Adipocyte (in vitro differentiated cells): ENCODE measurements at regions not wholly inside any gene's neighbourhood (a gene's known extent, or its start where the extent isn't known, plus 50 kb on each side); places are given as distances from the start of the nearest gene placed in this dataset.
"Not testable (repeated sequence)": the region's sequence is repeated elsewhere in the genome, so short reads cannot be mapped to it uniquely, and the experiment has no call there.

ENCODE experiments used
- DNase-seq: peaks from one replicate; pipeline ENCODE4 v3.0.0-alpha.2; 2015; ENCODE audit warnings: low read depth
- H3K27me3 ChIP-seq: replicated peaks from 2 replicates; pipeline ENCODE4 v1.7.0; 2013; ENCODE audit warnings: mild to moderate bottlenecking, low read length, moderate library complexity; ENCODE audit not compliant: control insufficient read depth, insufficient read depth
- H3K36me3 ChIP-seq: 2 replicates; pipeline ENCODE4 v1.7.0; 2013; ENCODE audit warnings: low read length, mild to moderate bottlenecking, moderate library complexity; ENCODE audit not compliant: control insufficient read depth, insufficient read depth, severe bottlenecking
- H3K4me1 ChIP-seq: 2 replicates; pipeline ENCODE4 v1.7.0; 2013; ENCODE audit warnings: mild to moderate bottlenecking, low read length, moderate library complexity; ENCODE audit not compliant: control insufficient read depth, insufficient read depth
- H3K4me3 ChIP-seq: 2 replicates; pipeline ENCODE4 v1.7.0; 2013; ENCODE audit warnings: mild to moderate bottlenecking, low read length, moderate library complexity
- H3K9ac ChIP-seq: 2 replicates; pipeline ENCODE4 v1.7.0; 2013; ENCODE audit warnings: mild to moderate bottlenecking, low read length, moderate library complexity
- H3K9me3 ChIP-seq: 2 replicates; pipeline ENCODE4 v1.7.0; 2013; ENCODE audit warnings: mild to moderate bottlenecking, low read length, moderate library complexity; ENCODE audit not compliant: control insufficient read depth

- H3K4me1 ChIP-seq, H3K4me3 ChIP-seq, DNase-seq, H3K36me3 ChIP-seq, H3K9me3 ChIP-seq, H3K9ac ChIP-seq, H3K27me3 ChIP-seq: not testable (repeated sequence)
Measured at GRCh38 chr9:66812367-66812766, 88.2 kb upstream of the ZNF658 start.

GRCh38 chr9:66812967-66813366, 87.6 kb upstream of the ZNF658 start:
- H3K9me3 ChIP-seq, DNase-seq, H3K4me3 ChIP-seq, H3K9ac ChIP-seq, H3K4me1 ChIP-seq, H3K36me3 ChIP-seq, H3K27me3 ChIP-seq: not testable (repeated sequence)

- H3K9ac ChIP-seq, H3K4me3 ChIP-seq, H3K27me3 ChIP-seq, H3K36me3 ChIP-seq, H3K4me1 ChIP-seq, H3K9me3 ChIP-seq, DNase-seq: not testable (repeated sequence)
Measured at GRCh38 chr9:66814038-66814437, 86.5 kb upstream of the ZNF658 start.

GRCh38 chr9:66819510-66819909, 81.0 kb upstream of the ZNF658 start:
- H3K9ac ChIP-seq, H3K27me3 ChIP-seq, H3K4me1 ChIP-seq, H3K9me3 ChIP-seq, H3K36me3 ChIP-seq, DNase-seq, H3K4me3 ChIP-seq: not testable (repeated sequence)

GRCh38 chr9:66820014-66820660, 80.4 kb upstream of the ZNF658 start:
- not testable (repeated sequence) for H3K9me3 ChIP-seq, DNase-seq, H3K4me1 ChIP-seq, H3K4me3 ChIP-seq, H3K36me3 ChIP-seq, H3K27me3 ChIP-seq, H3K9ac ChIP-seq

GRCh38 chr9:66824169-66824568, 76.4 kb upstream of the ZNF658 start:
- H3K4me1 ChIP-seq, DNase-seq, H3K36me3 ChIP-seq, H3K9ac ChIP-seq, H3K27me3 ChIP-seq, H3K4me3 ChIP-seq, H3K9me3 ChIP-seq: not testable (repeated sequence)

- H3K27me3 ChIP-seq, H3K9ac ChIP-seq, H3K4me3 ChIP-seq, DNase-seq, H3K9me3 ChIP-seq, H3K36me3 ChIP-seq, H3K4me1 ChIP-seq: not testable (repeated sequence)
Measured at GRCh38 chr9:66829853-66830252, 70.7 kb upstream of the ZNF658 start.

GRCh38 chr9:66830777-66831497, 69.6 kb upstream of the ZNF658 start:
- not testable (repeated sequence) for H3K9ac ChIP-seq, H3K36me3 ChIP-seq, H3K27me3 ChIP-seq, H3K9me3 ChIP-seq, H3K4me1 ChIP-seq, H3K4me3 ChIP-seq, DNase-seq

GRCh38 chr9:66832222-66832621, 68.3 kb upstream of the ZNF658 start:
- DNase-seq, H3K4me3 ChIP-seq, H3K4me1 ChIP-seq, H3K36me3 ChIP-seq, H3K9ac ChIP-seq, H3K9me3 ChIP-seq, H3K27me3 ChIP-seq: not testable (repeated sequence)

GRCh38 chr9:66837242-66837937, 63.1 kb upstream of the ZNF658 start:
- not testable (repeated sequence) for H3K9me3 ChIP-seq, H3K4me1 ChIP-seq, H3K27me3 ChIP-seq, H3K36me3 ChIP-seq, H3K4me3 ChIP-seq, H3K9ac ChIP-seq, DNase-seq
